Keratinocyte (primary cell): ENCODE measurements at regions not wholly inside any gene's neighbourhood (a gene's known extent, or its start where the extent isn't known, plus 50 kb on each side); places are given as distances from the start of the nearest gene placed in this dataset.

Experiments used
- DNase-seq: peaks from one replicate; pipeline ENCODE4 v3.0.0-alpha.2; 2011; ENCODE audit warnings: low read depth, missing footprints, low spot score
- FAIRE-seq: peaks from 2 replicates; lab custom pipeline; 2011; peaks lifted over from hg19 to GRCh38; lab: Jason Lieb, UNC
- H2AFZ ChIP-seq: 2 replicates; pipeline ENCODE4 v1.6.0; 2012; ENCODE audit warnings: low read length, control low read depth, inconsistent platforms; ENCODE audit not compliant: control insufficient read depth
- H3K27ac ChIP-seq: 2 replicates; pipeline ENCODE4 v1.5.1; 2011; ENCODE audit warnings: low read length; ENCODE audit not compliant: control insufficient read depth, insufficient read depth
- H3K27me3 ChIP-seq: 3 replicates; pipeline ENCODE4 v1.6.0; 2011; ENCODE audit warnings: low read length; ENCODE audit not compliant: control insufficient read depth, insufficient read depth; ENCODE audit errors: extremely low read depth
- H3K36me3 ChIP-seq, 2 experiments: 2 replicates in 1 of 2; 3 replicates in 1 of 2; pipeline ENCODE4 v1.5.1; 2011; ENCODE audit warnings: low read length in 2 of 2, mild to moderate bottlenecking in 1 of 2; ENCODE audit not compliant: control insufficient read depth in 2 of 2, insufficient read depth in 2 of 2; ENCODE audit errors: extremely low read depth in 1 of 2
- H3K4me1 ChIP-seq: 3 replicates; pipeline ENCODE4 v1.5.1; 2011; ENCODE audit warnings: low read length; ENCODE audit not compliant: control insufficient read depth, insufficient read depth; ENCODE audit errors: extremely low read depth
- H3K4me2 ChIP-seq: 3 replicates; pipeline ENCODE4 v1.6.0; 2011; ENCODE audit warnings: low read depth, low read length; ENCODE audit not compliant: control insufficient read depth, insufficient read depth; ENCODE audit errors: extremely low read depth
- H3K4me3 ChIP-seq, 3 experiments: fragments of 200-600 bp in 1 of 3; sonication (generic) in 1 of 3; 2 replicates in 2 of 3; 3 replicates in 1 of 3; pipeline ENCODE4 v1.5.1; 2011 to 2016; ENCODE audit warnings: low read length in 3 of 3, mild to moderate bottlenecking in 3 of 3, control low read depth in 2 of 3, inconsistent platforms in 1 of 3, low read depth in 1 of 3, mixed read lengths in 1 of 3, mixed run types in 1 of 3, moderate library complexity in 1 of 3; ENCODE audit not compliant: control insufficient read depth in 2 of 3, insufficient read depth in 2 of 3; ENCODE audit errors: extremely low read depth in 1 of 3
- H3K79me2 ChIP-seq: 2 replicates; pipeline ENCODE4 v1.6.0; 2012; ENCODE audit warnings: low read length; ENCODE audit not compliant: control insufficient read depth, insufficient read depth
- H3K9ac ChIP-seq: 3 replicates; pipeline ENCODE4 v1.6.0; 2011; ENCODE audit warnings: low read length; ENCODE audit not compliant: control insufficient read depth, insufficient read depth; ENCODE audit errors: extremely low read depth
- H3K9me1 ChIP-seq: 3 replicates; pipeline ENCODE4 v1.6.0; 2011; ENCODE audit warnings: low read length; ENCODE audit not compliant: control insufficient read depth, insufficient read depth; ENCODE audit errors: extremely low read depth
- H3K9me3 ChIP-seq: 2 replicates; pipeline ENCODE4 v1.5.1; 2012; ENCODE audit warnings: low read depth, low read length; ENCODE audit not compliant: control insufficient read depth
- H4K20me1 ChIP-seq: 3 replicates; pipeline ENCODE4 v1.6.0; 2011; ENCODE audit warnings: low read length; ENCODE audit not compliant: control insufficient read depth, insufficient read depth; ENCODE audit errors: extremely low read depth
- CTCF ChIP-seq, 3 experiments: IDR thresholded peaks in 1 of 3; conservative IDR thresholded peaks in 1 of 3; optimal IDR thresholded peaks in 1 of 3; 2 replicates in 2 of 3; 3 replicates in 1 of 3; pipeline versions ENCODE3 to v1.5.1; 2011; ENCODE audit warnings: low read length in 3 of 3, mild to moderate bottlenecking in 3 of 3, moderate library complexity in 2 of 3, control low read depth in 1 of 3, inconsistent platforms in 1 of 3; ENCODE audit not compliant: insufficient read depth in 2 of 3; ENCODE audit errors: extremely low read depth in 1 of 3
- EZH2 ChIP-seq: IDR thresholded peaks from one replicate; pipeline ENCODE4 v1.6.1; 2012; ENCODE audit warnings: inconsistent platforms, mild to moderate bottlenecking, low read length, moderate library complexity
- dilution Hi-C: fragments of 300-500 bp; cut with MboI; formaldehyde crosslinking; loops from one replicate; pipeline ENCODE4 v1.7.0; 2020; ENCODE audit warnings: low sequenced_read_pairs; ENCODE audit not compliant: extremely low pct_ligation_motif_present

DNA sequence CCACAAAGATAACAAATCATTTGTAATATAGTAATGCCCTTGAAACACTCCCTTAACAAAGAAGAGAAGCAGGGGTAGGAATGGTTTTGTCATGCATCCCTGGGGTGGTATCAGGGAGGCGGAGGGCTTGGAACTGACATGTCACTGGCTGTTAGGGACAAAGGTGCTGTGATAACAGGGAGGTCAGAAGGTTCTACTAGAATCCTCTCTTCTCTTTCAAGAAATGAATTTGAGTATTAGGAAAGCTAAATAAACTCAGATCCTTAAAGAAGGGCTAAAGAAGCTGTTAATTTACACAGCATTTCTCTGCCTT lies 65.4 kb upstream of the ADAMTS18 start:
- H3K4me1 ChIP-seq, result no peaks in the 10 kb centered on the region
- DNase-seq (no peak), FAIRE-seq (no peak)
- H3K4me2 ChIP-seq, result no peak overlapping the region
- no peaks in the 10 kb centered on the region for H3K36me3 ChIP-seq
- no peak for TF ChIP-seq EZH2
- TF ChIP-seq CTCF (optimal IDR thresholded peaks at IDR 0.05 in 1 of 3, IDR thresholded peaks at IDR 0.05 in 1 of 3, conservative IDR thresholded peaks at IDR 0.05 in 1 of 3; ENCODE audit: extremely low read depth in 1 of 3, insufficient read depth in 2 of 3, low read length in 3 of 3), result no peak
- H3K4me3 ChIP-seq, result no peak overlapping the region
- no peak overlapping the region for H3K27ac ChIP-seq
- no peaks in the 10 kb centered on the region for H4K20me1 ChIP-seq
- H3K9me3 ChIP-seq, result no peaks in the 10 kb centered on the region
- no peaks in the 10 kb centered on the region for H3K27me3 ChIP-seq
- dilution Hi-C loops, result no loop called here
- H3K9me1 ChIP-seq, result no peaks in the 10 kb centered on the region
- no peak overlapping the region for H3K9ac ChIP-seq
- H2AFZ ChIP-seq, result no peak overlapping the region
- H3K79me2 ChIP-seq, result no peaks in the 10 kb centered on the region

DNA sequence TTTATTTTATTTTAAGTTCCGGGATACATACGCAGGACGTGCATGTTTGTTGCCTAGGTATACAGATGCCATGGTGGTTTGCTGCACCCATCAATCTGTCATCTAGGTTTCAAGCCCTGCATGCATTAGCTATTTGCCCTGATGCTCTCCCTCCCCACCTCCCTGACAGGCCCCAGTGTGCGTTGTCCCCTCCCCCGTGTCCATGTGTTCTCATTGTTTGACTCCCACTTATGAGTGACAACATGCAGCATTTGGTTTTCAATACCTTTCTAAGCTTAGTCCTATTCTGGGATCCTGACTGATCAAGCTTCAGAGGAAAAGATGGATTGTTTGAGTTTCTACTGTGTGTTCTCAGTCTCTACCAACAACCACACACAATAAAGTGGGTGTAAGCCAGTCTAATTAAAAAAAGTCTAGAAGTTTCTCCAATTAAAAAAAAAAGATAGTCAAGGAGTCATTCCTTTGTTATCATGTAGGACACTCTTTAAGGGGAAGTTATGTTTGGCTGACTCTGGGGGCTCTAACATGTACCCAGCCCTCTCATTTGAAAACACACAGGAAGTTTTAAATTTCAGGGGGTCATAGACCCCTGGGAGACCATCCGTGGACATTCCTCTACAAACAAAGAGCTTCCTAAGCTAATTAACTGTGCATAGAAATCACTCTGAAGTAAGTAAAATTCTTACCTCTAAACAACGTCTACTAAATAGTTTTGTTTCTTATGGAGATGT lies 66.3 kb upstream of the ADAMTS18 start:
- H3K4me2 ChIP-seq, result no peak overlapping the region
- no peak overlapping the region for H3K27ac ChIP-seq
- no peaks in the 10 kb centered on the region for H4K20me1 ChIP-seq
- H3K27me3 ChIP-seq, result no peaks in the 10 kb centered on the region
- no peaks in the 10 kb centered on the region for H3K9me1 ChIP-seq
- FAIRE-seq (no peak), DNase-seq (no peak)
- no peak overlapping the region for H3K4me3 ChIP-seq
- H3K9ac ChIP-seq, result no peak overlapping the region
- no peaks in the 10 kb centered on the region for H3K4me1 ChIP-seq
- H2AFZ ChIP-seq, result no peak overlapping the region
- H3K79me2 ChIP-seq, result no peaks in the 10 kb centered on the region
- dilution Hi-C loops, result no loop called here
- H3K36me3 ChIP-seq, result no peaks in the 10 kb centered on the region
- TF ChIP-seq EZH2, result no peak
- no peak for TF ChIP-seq CTCF (optimal IDR thresholded peaks at IDR 0.05 in 1 of 3, IDR thresholded peaks at IDR 0.05 in 1 of 3, conservative IDR thresholded peaks at IDR 0.05 in 1 of 3; ENCODE audit: extremely low read depth in 1 of 3, insufficient read depth in 2 of 3, low read length in 3 of 3)
- H3K9me3 ChIP-seq, result no peaks in the 10 kb centered on the region
